IMR-90 (cell line): ENCODE measurements at regions not wholly inside any gene's neighbourhood (a gene's known extent, or its start where the extent isn't known, plus 50 kb on each side); places are given as distances from the start of the nearest gene placed in this dataset.

Source experiments
- ATAC-seq: fragments of 200-7000 bp; cut with Tn5 transposase; 2 replicates; pipeline ENCODE4 v1.9.1; 2020; ENCODE audit warnings: low read depth, mild to moderate bottlenecking, moderate library complexity
- BruUV-seq: library from RNA; stranded (reverse); fragments of 400-500 nt; replicated peaks from 2 replicates; lab custom pipeline; 2021; lab: Mats Ljungman, UMichigan
- CTCF ChIA-PET: fragments of 300-600 bp; formaldehyde crosslinking; extraction: SDS; loops from one replicate; lab custom pipeline; 2021; ENCODE audit warnings: antibody characterized with exemption; lab: Yijun Ruan, JAX
- POLR2A ChIA-PET: fragments of 300-600 bp; sonication (Branson Sonifier 250); formaldehyde crosslinking; loops from one replicate; lab custom pipeline; 2022; ENCODE audit warnings: antibody characterized with exemption; ENCODE audit not compliant: unreplicated experiment; lab: Charles Lee
- DNase-seq: peaks from one replicate; pipeline ENCODE4 v3.0.0; 2013
- H2AFZ ChIP-seq: replicated peaks from 2 replicates; pipeline ENCODE3; 2013; ENCODE audit warnings: low read length, mild to moderate bottlenecking; ENCODE audit not compliant: poor library complexity
- H2AK5ac ChIP-seq: 2 replicates; pipeline ENCODE4 v1.6.1; 2013; ENCODE audit warnings: low read depth, low read length, inconsistent platforms
- H2AK9ac ChIP-seq: replicated peaks from 2 replicates; pipeline ENCODE3; 2013; ENCODE audit warnings: mild to moderate bottlenecking, low read depth, low read length, moderate library complexity; ENCODE audit not compliant: poor library complexity
- H2BK120ac ChIP-seq: 2 replicates; pipeline ENCODE4 v1.6.1; 2013; ENCODE audit warnings: low read depth, low read length, inconsistent platforms
- H2BK15ac ChIP-seq: 3 replicates; pipeline ENCODE4 v1.6.1; 2013; ENCODE audit warnings: low read depth, low read length, inconsistent platforms
- H2BK20ac ChIP-seq: 2 replicates; pipeline ENCODE4 v1.6.1; 2013; ENCODE audit warnings: low read depth, mild to moderate bottlenecking, inconsistent platforms, low read length, moderate library complexity
- H2BK5ac ChIP-seq: 2 replicates; pipeline ENCODE4 v1.6.1; 2013; ENCODE audit warnings: mild to moderate bottlenecking, low read depth, low read length, inconsistent platforms; ENCODE audit not compliant: poor library complexity, severe bottlenecking
- H3K14ac ChIP-seq: replicated peaks from 2 replicates; pipeline ENCODE4 v1.6.1; 2013; ENCODE audit warnings: low read depth, low read length, inconsistent platforms
- H3K18ac ChIP-seq: 2 replicates; pipeline ENCODE4 v1.6.1; 2013; ENCODE audit warnings: low read depth, low read length, control low read depth
- H3K23ac ChIP-seq: 2 replicates; pipeline ENCODE4 v1.6.1; 2013; ENCODE audit warnings: low read depth, low read length, inconsistent platforms
- H3K27ac ChIP-seq: 2 replicates; pipeline ENCODE4 v1.5.1; 2013; ENCODE audit warnings: mild to moderate bottlenecking, control low read depth, low read length; ENCODE audit not compliant: insufficient read depth
- H3K27me3 ChIP-seq: 2 replicates; pipeline ENCODE4 v1.6.1; 2013; ENCODE audit warnings: low read length; ENCODE audit not compliant: control insufficient read depth, insufficient read depth
- H3K36me3 ChIP-seq: 2 replicates; pipeline ENCODE4 v1.6.1; 2013; ENCODE audit warnings: low read length, mixed read lengths; ENCODE audit not compliant: control insufficient read depth, insufficient read depth
- H3K4ac ChIP-seq: 2 replicates; pipeline ENCODE4 v1.6.1; 2013; ENCODE audit warnings: low read depth, low read length, inconsistent platforms
- H3K4me1 ChIP-seq: 2 replicates; pipeline ENCODE4 v1.6.1; 2013; ENCODE audit warnings: low read length, mixed read lengths; ENCODE audit not compliant: control insufficient read depth, insufficient read depth
- H3K4me2 ChIP-seq: 2 replicates; pipeline ENCODE4 v1.6.1; 2013; ENCODE audit warnings: low read depth, mild to moderate bottlenecking, control low read depth, low read length, moderate library complexity
- H3K4me3 ChIP-seq: 2 replicates; pipeline ENCODE4 v1.5.1; 2013; ENCODE audit warnings: low read depth, mild to moderate bottlenecking, control low read depth, low read length, moderate library complexity; ENCODE audit not compliant: insufficient read depth
- H3K56ac ChIP-seq: 2 replicates; pipeline ENCODE4 v1.6.1; 2013; ENCODE audit warnings: low read length, inconsistent platforms; ENCODE audit not compliant: insufficient read depth; ENCODE audit errors: extremely low read depth
- H3K79me1 ChIP-seq, 2 experiments: 2 replicates each; pipeline ENCODE4 v1.6.1; 2013; ENCODE audit warnings: low read length in 2 of 2, inconsistent platforms in 1 of 2, low read depth in 1 of 2
- H3K9ac ChIP-seq: 2 replicates; pipeline ENCODE4 v1.6.1; 2013; ENCODE audit warnings: low read depth, low read length, control low read depth
- H3K9me1 ChIP-seq: 2 replicates; pipeline ENCODE4 v1.6.1; 2013; ENCODE audit warnings: low read length, inconsistent platforms; ENCODE audit not compliant: insufficient read depth
- H3K9me3 ChIP-seq: 2 replicates; pipeline ENCODE4 v1.6.1; 2013; ENCODE audit warnings: low read length; ENCODE audit not compliant: control insufficient read depth, insufficient read depth
- H4K20me1 ChIP-seq: 2 replicates; pipeline ENCODE4 v1.6.1; 2013; ENCODE audit warnings: low read length, inconsistent platforms; ENCODE audit not compliant: insufficient read depth
- H4K5ac ChIP-seq: 2 replicates; pipeline ENCODE4 v1.6.1; 2013; ENCODE audit warnings: mild to moderate bottlenecking, low read depth, low read length, control low read depth
- H4K8ac ChIP-seq, 2 experiments: 2 replicates each; pipeline ENCODE4 v1.6.1; 2013; ENCODE audit warnings: low read depth in 2 of 2, low read length in 2 of 2, control low read depth in 1 of 2, inconsistent platforms in 1 of 2
- H4K91ac ChIP-seq: 2 replicates; pipeline ENCODE4 v1.6.1; 2013; ENCODE audit warnings: low read depth, low read length, inconsistent platforms; ENCODE audit not compliant: insufficient read depth
- CEBPB ChIP-seq: IDR thresholded peaks from 2 replicates; pipeline ENCODE4 v1.6.1; 2012; ENCODE audit warnings: low read depth, low read length, improper control_type of control experiment
- CTCF ChIP-seq: conservative IDR thresholded peaks from 2 replicates; pipeline ENCODE4 v1.5.1; 2012; ENCODE audit warnings: mild to moderate bottlenecking, low read depth, low read length, improper control_type of control experiment
- ELK1 ChIP-seq: fragments of 150-350 bp; IDR thresholded peaks from 2 replicates; pipeline ENCODE4 v1.6.1; 2016; ENCODE audit warnings: low read depth, mild to moderate bottlenecking, low read length, moderate library complexity, borderline replicate concordance
- FOS ChIP-seq: fragments of 150-350 bp; IDR thresholded peaks from 2 replicates; pipeline ENCODE4 v1.6.1; 2016; ENCODE audit warnings: low read depth, low read length
- MAZ ChIP-seq: IDR thresholded peaks from 2 replicates; pipeline ENCODE4 v1.6.1; 2012; ENCODE audit warnings: low read depth, mild to moderate bottlenecking, low read length, improper control_type of control experiment, moderate library complexity, borderline replicate concordance
- MXI1 ChIP-seq: IDR thresholded peaks from 2 replicates; pipeline ENCODE4 v1.6.1; 2012; ENCODE audit warnings: low read depth, mild to moderate bottlenecking, low read length, moderate library complexity, borderline replicate concordance
- RCOR1 ChIP-seq: IDR thresholded peaks from 2 replicates; pipeline ENCODE4 v1.6.1; 2012; ENCODE audit warnings: mild to moderate bottlenecking, low read length, improper control_type of control experiment; ENCODE audit not compliant: insufficient replicate concordance
- SMC3 ChIP-seq: fragments of 150-350 bp; IDR thresholded peaks from 2 replicates; pipeline ENCODE4 v1.6.1; 2016; ENCODE audit warnings: low read depth, mild to moderate bottlenecking, antibody characterized with exemption, low read length, moderate library complexity
- WGBS, 2 experiments: methylation state at CpG; one replicate each; pipeline versions ENCODE4 v1.1.5 to v1.1.7; 2013; ENCODE audit warnings: missing lambda C conversion rate in 2 of 2; ENCODE audit not compliant: insufficient read length in 1 of 2; ENCODE audit errors: extremely low coverage in 2 of 2; 5-methylcytosine and 5-hydroxymethylcytosine counted together
- dilution Hi-C: fragments of 300-500 bp; cut with HindIII; formaldehyde crosslinking; loops from one replicate; pipeline ENCODE4 v1.14.3; 2018; ENCODE audit warnings: low sequenced_read_pairs; ENCODE audit not compliant: unreplicated experiment
- in situ Hi-C: fragments of 300-500 bp; cut with MboI; formaldehyde crosslinking; loops from 3 replicates; pipeline ENCODE4 v1.14.3; 2019; ENCODE audit warnings: low sequenced_read_pairs, inconsistent platforms, mixed read lengths
- intact Hi-C: fragments of 100-400 bp; cut with micrococcal nuclease; formaldehyde crosslinking; loops from 2 replicates; pipeline ENCODE4 v1.10.0; 2022

- no peak overlapping the region for H3K56ac ChIP-seq
- no peak for ATAC-seq
- H3K9me3 ChIP-seq: peaks cover 2% of the 10 kb centered on the region
- H3K4me3 ChIP-seq: no peak overlapping the region
- peak overlapping the region; percentile 85 for H2AK5ac ChIP-seq
- H4K5ac ChIP-seq: peak overlapping the region; percentile 68; the same call in 1 of the 2 replicates
- in situ Hi-C loops: no loop called here
- no peak overlapping the region for H3K4me2 ChIP-seq
- H3K79me1 ChIP-seq: no peaks in the 10 kb centered on the region
- no peak overlapping the region for H2BK5ac ChIP-seq
- peak overlapping the region; percentile 31; the same call in 1 of the 2 replicates for H3K14ac ChIP-seq
- POLR2A ChIA-PET: no interaction called here
- no peaks in the 10 kb centered on the region for H4K20me1 ChIP-seq
- WGBS, 2 experiments: no CpG with 5 or more reads among the region's 3 CpGs
- intact Hi-C loops: no loop called here
- TF ChIP-seq MXI1: no peak
- TF ChIP-seq MAZ: no peak
- TF ChIP-seq FOS: no peak
- no peak for TF ChIP-seq RCOR1
- TF ChIP-seq CTCF: no peak
- no peak for TF ChIP-seq ELK1
- no peak for TF ChIP-seq CEBPB
- no peak for TF ChIP-seq SMC3
- peak overlapping the region; percentile 74; the same call in 1 of the 2 replicates for H3K4ac ChIP-seq
- H3K27me3 ChIP-seq: no peaks in the 10 kb centered on the region
- no peak overlapping the region for H3K23ac ChIP-seq
- no peaks in the 10 kb centered on the region for H3K9me1 ChIP-seq
- peaks cover 2% of the 10 kb centered on the region for H3K4me1 ChIP-seq
- H3K18ac ChIP-seq: 0 out of 2 replicates have a peak overlapping the region, but pooled peaks have one; percentile 46
- CTCF ChIA-PET: no interaction called here
- H2AFZ ChIP-seq: peak overlapping the region; percentile 64
- no peak for DNase-seq
- dilution Hi-C loops: no loop called here
- BruUV-seq: no TSS peak
- no peak overlapping the region for H3K9ac ChIP-seq
- H3K36me3 ChIP-seq: no peaks in the 10 kb centered on the region
- peak overlapping the region; percentile 38; the same call in 1 of the 2 replicates for H4K91ac ChIP-seq
- no peak overlapping the region for H3K27ac ChIP-seq
- H2BK20ac ChIP-seq: peak overlapping the region; percentile 76
- H2BK120ac ChIP-seq: peak overlapping the region; percentile 55; the same call in 1 of the 2 replicates
- peak overlapping the region; percentile 94 for H2BK15ac ChIP-seq
- H4K8ac ChIP-seq: no peak overlapping the region; a peak in 1 of 4 replicates
- H2AK9ac ChIP-seq: no peak overlapping the region
These were observed 130.7 kb upstream of the NR3C1 start for GRCh38 chr5:143533978-143534760.
